ENCODE measurements at regions not wholly inside any gene's neighbourhood (a gene's known extent, or its start where the extent isn't known, plus 50 kb on each side); places are given as distances from the start of the nearest gene placed in this dataset.

DNA sequence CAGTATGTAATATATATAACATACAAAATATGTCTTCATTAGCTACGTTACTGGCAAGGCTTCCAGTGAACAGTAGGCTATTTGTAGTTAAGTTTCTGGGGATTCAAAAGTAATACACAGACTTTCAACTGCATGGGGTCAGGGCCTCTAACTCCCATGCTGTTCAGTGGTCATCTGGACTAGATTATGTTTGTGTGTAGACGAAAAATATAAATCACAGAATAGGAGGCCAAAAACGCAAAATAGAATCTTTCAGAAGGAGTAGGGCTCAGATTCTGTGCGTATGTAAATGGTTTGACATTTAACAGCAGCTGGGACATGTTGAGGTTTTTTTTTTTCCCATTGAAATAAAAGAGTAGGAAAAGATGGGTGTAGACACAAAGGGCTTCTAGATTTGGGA lies 1048.7 kb upstream of the WWC1 start:
- H3K36me3 ChIP-seq (ENCODE audit: insufficient read depth, low read length), result no peaks in the 10 kb centered on the region
- Mint-ChIP-seq H3K27ac (no peak overlapping the region), H3K4me3 (no peak overlapping the region), H3K36me3 (no peaks in the 10 kb centered on the region), H3K4me1 (no peaks in the 10 kb centered on the region), H3K9me3 (peaks cover 0 to 19% (median 4%) of the 10 kb centered on the region in 8 donors), H3K27me3 (no peaks in the 10 kb centered on the region)
- no peak overlapping the region for H3K4me3 ChIP-seq (ENCODE audit: low read length in 2 of 2)
- POLR2A ChIA-PET (ENCODE audit: partially characterized antibody), result no interaction called here
- H3K27me3 ChIP-seq (ENCODE audit: insufficient read depth, low read length), result no peaks in the 10 kb centered on the region
- H3K27ac ChIP-seq (ENCODE audit: low read depth, low read length), result no peak overlapping the region
- CTCF ChIA-PET (ENCODE audit: partially characterized antibody), result no interaction called here
- H3K9me3 ChIP-seq (ENCODE audit: control insufficient read depth in 1 of 2, low read length in 2 of 2), result peaks cover 0 to 3% of the 10 kb centered on the region in 2 donors
- intact Hi-C loops (cut with micrococcal nuclease), result no loop called here
- H3K4me1 ChIP-seq (ENCODE audit: insufficient read depth, low read length), result no peaks in the 10 kb centered on the region
- no peak for DNase-seq

- H3K36me3 Mint-ChIP-seq, result no peaks in the 10 kb centered on the region
- no peaks in the 10 kb centered on the region for H3K27me3 Mint-ChIP-seq
- no peaks in the 10 kb centered on the region for H3K4me1 Mint-ChIP-seq
- ChIA-PET POLR2A (ENCODE audit: partially characterized antibody) (no interaction called here), CTCF (ENCODE audit: partially characterized antibody) (no interaction called here)
- no peaks in the 10 kb centered on the region for H3K36me3 ChIP-seq (ENCODE audit: insufficient read depth, low read length)
- no peak for DNase-seq
- no peaks in the 10 kb centered on the region for H3K4me1 ChIP-seq (ENCODE audit: insufficient read depth, low read length)
- peaks cover 0 to 16% (median 4%) of the 10 kb centered on the region in 8 donors for H3K9me3 Mint-ChIP-seq
- H3K9me3 ChIP-seq (ENCODE audit: control insufficient read depth in 1 of 2, low read length in 2 of 2), result peaks cover 0 to 3% of the 10 kb centered on the region in 2 donors
- intact Hi-C loops (cut with micrococcal nuclease), result no loop called here
- no peaks in the 10 kb centered on the region for H3K27me3 ChIP-seq (ENCODE audit: insufficient read depth, low read length)
- no peak overlapping the region for H3K4me3 ChIP-seq (ENCODE audit: low read length in 2 of 2)
- H3K27ac ChIP-seq (ENCODE audit: low read depth, low read length), result no peak overlapping the region
- H3K4me3 Mint-ChIP-seq, result no peak overlapping the region
- no peak overlapping the region for H3K27ac Mint-ChIP-seq
These were observed 1048.0 kb upstream of the WWC1 start for GRCh38 chr5:167243463-167243862.

GRCh38 chr5:167244583-167244982 lies 1046.9 kb upstream of the WWC1 start:
- no peaks in the 10 kb centered on the region for H3K27me3 ChIP-seq (ENCODE audit: insufficient read depth, low read length)
- no peaks in the 10 kb centered on the region for H3K4me1 Mint-ChIP-seq
- no peaks in the 10 kb centered on the region for H3K27me3 Mint-ChIP-seq
- peaks cover 0 to 12% (median 4%) of the 10 kb centered on the region in 8 donors for H3K9me3 Mint-ChIP-seq
- H3K36me3 ChIP-seq (ENCODE audit: insufficient read depth, low read length), result no peaks in the 10 kb centered on the region
- no peak overlapping the region for H3K27ac ChIP-seq (ENCODE audit: low read depth, low read length)
- no peak overlapping the region for H3K27ac Mint-ChIP-seq
- CTCF ChIA-PET (ENCODE audit: partially characterized antibody), result no interaction called here
- H3K4me3 ChIP-seq (ENCODE audit: low read length in 2 of 2), result no peak overlapping the region
- H3K4me1 ChIP-seq (ENCODE audit: insufficient read depth, low read length), result no peaks in the 10 kb centered on the region
- intact Hi-C loops (cut with micrococcal nuclease), result no loop called here
- POLR2A ChIA-PET (ENCODE audit: partially characterized antibody), result no interaction called here
- no peak for DNase-seq
- peaks cover 0 to 3% of the 10 kb centered on the region in 2 donors for H3K9me3 ChIP-seq (ENCODE audit: control insufficient read depth in 1 of 2, low read length in 2 of 2)
- no peaks in the 10 kb centered on the region for H3K36me3 Mint-ChIP-seq
- H3K4me3 Mint-ChIP-seq, result no peak overlapping the region

DNA sequence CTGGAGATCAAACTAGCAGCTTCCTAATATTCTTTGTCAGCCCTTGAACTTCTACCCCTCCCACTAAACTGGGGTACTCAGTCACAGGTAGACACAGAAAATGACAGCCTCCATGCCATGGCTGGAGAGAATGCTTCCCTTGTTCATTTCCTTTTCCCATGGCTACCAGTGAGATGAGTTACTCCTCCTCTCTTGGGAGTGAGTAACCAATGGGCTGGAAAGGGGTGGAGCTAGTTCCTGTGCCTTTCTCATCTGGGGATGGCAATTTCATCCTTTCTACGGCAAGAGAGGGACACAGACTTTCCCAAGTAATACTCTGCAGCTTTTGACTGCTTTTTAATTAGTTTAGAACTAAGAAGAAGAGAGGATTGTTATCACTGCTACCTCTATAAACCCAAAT lies 1045.6 kb upstream of the WWC1 start:
- no peaks in the 10 kb centered on the region for H3K36me3 Mint-ChIP-seq
- Histone ChIP-seq H3K27me3 (ENCODE audit: insufficient read depth, low read length) (no peaks in the 10 kb centered on the region), H3K27ac (ENCODE audit: low read depth, low read length) (no peak overlapping the region), H3K9me3 (ENCODE audit: control insufficient read depth in 1 of 2, low read length in 2 of 2) (peaks cover 0 to 7% of the 10 kb centered on the region in 2 donors), H3K36me3 (ENCODE audit: insufficient read depth, low read length) (no peaks in the 10 kb centered on the region), H3K4me1 (ENCODE audit: insufficient read depth, low read length) (no peaks in the 10 kb centered on the region), H3K4me3 (ENCODE audit: low read length in 2 of 2) (no peak overlapping the region)
- ChIA-PET POLR2A (ENCODE audit: partially characterized antibody) (no interaction called here), CTCF (ENCODE audit: partially characterized antibody) (no interaction called here)
- H3K4me3 Mint-ChIP-seq, result no peak overlapping the region
- no peaks in the 10 kb centered on the region for H3K27me3 Mint-ChIP-seq
- H3K27ac Mint-ChIP-seq, result no peak overlapping the region
- DNase-seq, result no peak
- intact Hi-C loops (cut with micrococcal nuclease), result no loop called here
- H3K4me1 Mint-ChIP-seq, result no peaks in the 10 kb centered on the region
- H3K9me3 Mint-ChIP-seq, result peaks cover 0 to 11% (median 5%) of the 10 kb centered on the region in 8 donors

DNA sequence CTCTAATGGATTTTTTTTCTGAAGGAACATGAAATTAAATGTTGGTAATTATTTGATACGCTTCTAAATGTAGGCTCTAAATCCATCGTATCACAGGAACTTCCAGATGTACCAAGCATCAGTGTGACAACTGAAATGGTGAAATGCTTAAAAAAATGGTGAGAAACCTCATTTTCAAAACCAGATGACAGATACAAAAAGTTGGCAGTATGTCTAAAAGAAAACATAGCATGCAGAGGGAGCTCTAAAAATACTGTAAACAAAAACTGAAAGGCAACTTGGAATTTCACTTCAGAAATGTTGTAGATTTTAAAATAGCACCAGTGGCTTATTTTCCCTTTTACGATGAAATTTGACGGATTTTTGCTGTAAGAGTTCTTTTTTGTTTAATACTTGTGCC lies 1043.6 kb upstream of the WWC1 start:
- no peak for DNase-seq
- H3K27me3 ChIP-seq (ENCODE audit: insufficient read depth, low read length), result no peaks in the 10 kb centered on the region
- Mint-ChIP-seq H3K27ac (no peak overlapping the region), H3K36me3 (no peaks in the 10 kb centered on the region), H3K9me3 (peaks cover 0 to 5% (median 2%) of the 10 kb centered on the region in 8 donors), H3K4me1 (no peaks in the 10 kb centered on the region), H3K4me3 (no peak overlapping the region), H3K27me3 (no peaks in the 10 kb centered on the region)
- H3K4me3 ChIP-seq (ENCODE audit: low read length in 2 of 2), result no peak overlapping the region
- H3K27ac ChIP-seq (ENCODE audit: low read depth, low read length), result no peak overlapping the region
- CTCF ChIA-PET (ENCODE audit: partially characterized antibody), result no interaction called here
- no peaks in the 10 kb centered on the region for H3K4me1 ChIP-seq (ENCODE audit: insufficient read depth, low read length)
- intact Hi-C loops (cut with micrococcal nuclease), result no loop called here
- H3K9me3 ChIP-seq (ENCODE audit: control insufficient read depth in 1 of 2, low read length in 2 of 2), result peaks cover 0 to 7% of the 10 kb centered on the region in 2 donors
- POLR2A ChIA-PET (ENCODE audit: partially characterized antibody), result no interaction called here
- H3K36me3 ChIP-seq (ENCODE audit: insufficient read depth, low read length), result no peaks in the 10 kb centered on the region

- POLR2A ChIA-PET (ENCODE audit: partially characterized antibody), result no interaction called here
- Mint-ChIP-seq H3K4me3 (no peak overlapping the region), H3K36me3 (no peaks in the 10 kb centered on the region), H3K27ac (no peak overlapping the region), H3K27me3 (no peaks in the 10 kb centered on the region), H3K4me1 (no peaks in the 10 kb centered on the region), H3K9me3 (peaks cover 0 to 5% (median 2%) of the 10 kb centered on the region in 8 donors)
- CTCF ChIA-PET (ENCODE audit: partially characterized antibody), result no interaction called here
- intact Hi-C loops (cut with micrococcal nuclease), result no loop called here
- H3K36me3 ChIP-seq (ENCODE audit: insufficient read depth, low read length), result no peaks in the 10 kb centered on the region
- H3K4me3 ChIP-seq (ENCODE audit: low read length in 2 of 2), result no peak overlapping the region
- peaks cover 0 to 7% of the 10 kb centered on the region in 2 donors for H3K9me3 ChIP-seq (ENCODE audit: control insufficient read depth in 1 of 2, low read length in 2 of 2)
- DNase-seq, result no peak
- H3K27ac ChIP-seq (ENCODE audit: low read depth, low read length), result no peak overlapping the region
- no peaks in the 10 kb centered on the region for H3K4me1 ChIP-seq (ENCODE audit: insufficient read depth, low read length)
- H3K27me3 ChIP-seq (ENCODE audit: insufficient read depth, low read length), result no peaks in the 10 kb centered on the region
These were observed 1043.2 kb upstream of the WWC1 start for GRCh38 chr5:167248257-167248656.

DNA sequence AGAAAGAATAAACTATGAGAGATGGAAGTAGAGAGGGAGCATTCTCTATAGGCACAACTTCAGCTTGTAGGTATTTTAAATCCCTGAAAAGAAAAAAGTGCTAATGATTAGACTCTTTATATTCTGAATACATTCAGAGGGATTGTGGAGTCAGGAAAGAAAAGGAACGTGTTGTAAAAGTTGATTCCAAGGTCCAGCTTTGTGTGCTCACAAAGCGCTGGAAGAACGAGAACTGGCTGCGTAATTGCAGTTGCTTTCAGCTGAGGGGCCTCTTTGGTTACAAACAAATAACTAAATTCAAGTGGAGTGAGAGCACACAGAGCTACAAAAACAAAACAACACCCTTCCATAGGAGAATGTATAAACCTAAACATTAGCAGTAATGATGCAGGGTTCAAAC lies 1040.4 kb upstream of the WWC1 start:
- DNase-seq, result no peak
- ChIA-PET POLR2A (ENCODE audit: partially characterized antibody) (no interaction called here), CTCF (ENCODE audit: partially characterized antibody) (no interaction called here)

GRCh38 chr5:167254132-167254531 lies 1037.3 kb upstream of the WWC1 start:
- Histone ChIP-seq H3K27ac (ENCODE audit: low read depth, low read length) (no peak overlapping the region), H3K9me3 (ENCODE audit: control insufficient read depth in 1 of 2, low read length in 2 of 2) (peaks cover 0 to 4% of the 10 kb centered on the region in 2 donors), H3K27me3 (ENCODE audit: insufficient read depth, low read length) (no peaks in the 10 kb centered on the region), H3K36me3 (ENCODE audit: insufficient read depth, low read length) (no peaks in the 10 kb centered on the region), H3K4me3 (ENCODE audit: low read length in 2 of 2) (no peak overlapping the region), H3K4me1 (ENCODE audit: insufficient read depth, low read length) (no peaks in the 10 kb centered on the region)
- peaks cover 0 to 8% (median 3%) of the 10 kb centered on the region in 8 donors for H3K9me3 Mint-ChIP-seq
- no peaks in the 10 kb centered on the region for H3K4me1 Mint-ChIP-seq
- POLR2A ChIA-PET (ENCODE audit: partially characterized antibody), result no interaction called here
- intact Hi-C loops (cut with micrococcal nuclease), result no loop called here
- CTCF ChIA-PET (ENCODE audit: partially characterized antibody), result interaction anchor here (1.0 kb wide), 1 partner anchor 53 kb away, joined by 3 read pairs; no protein-coding TSS in a partner anchor
- H3K4me3 Mint-ChIP-seq, result no peak overlapping the region
- no peaks in the 10 kb centered on the region for H3K27me3 Mint-ChIP-seq
- no peak for DNase-seq
- no peaks in the 10 kb centered on the region for H3K36me3 Mint-ChIP-seq
- no peak overlapping the region for H3K27ac Mint-ChIP-seq

More for the DNA sequence above, 1040.4 kb upstream of the WWC1 start:
- H3K4me1 Mint-ChIP-seq, result no peaks in the 10 kb centered on the region
- H3K4me3 Mint-ChIP-seq, result no peak overlapping the region
- H3K27ac Mint-ChIP-seq, result no peak overlapping the region
- Histone ChIP-seq H3K9me3 (ENCODE audit: control insufficient read depth in 1 of 2, low read length in 2 of 2) (peaks cover 0 to 4% of the 10 kb centered on the region in 2 donors), H3K4me3 (ENCODE audit: low read length in 2 of 2) (no peak overlapping the region), H3K27ac (ENCODE audit: low read depth, low read length) (no peak overlapping the region), H3K27me3 (ENCODE audit: insufficient read depth, low read length) (no peaks in the 10 kb centered on the region), H3K4me1 (ENCODE audit: insufficient read depth, low read length) (no peaks in the 10 kb centered on the region), H3K36me3 (ENCODE audit: insufficient read depth, low read length) (no peaks in the 10 kb centered on the region)
- H3K27me3 Mint-ChIP-seq, result no peaks in the 10 kb centered on the region
- intact Hi-C loops (cut with micrococcal nuclease), result no loop called here
- peaks cover 0 to 7% (median 3%) of the 10 kb centered on the region in 8 donors for H3K9me3 Mint-ChIP-seq
- no peaks in the 10 kb centered on the region for H3K36me3 Mint-ChIP-seq

All from CD4-positive, alpha-beta memory T cell (primary cell).